Mucosa of stomach (tissue), 1 donor: ENCODE measurements at regions not wholly inside any gene's neighbourhood (a gene's known extent, or its start where the extent isn't known, plus 50 kb on each side); places are given as distances from the start of the nearest gene placed in this dataset.

ENCODE experiments used
- H3K27me3 ChIP-seq: one replicate; pipeline ENCODE4 v1.7.0; 2013; ENCODE audit warnings: mild to moderate bottlenecking, low read length; ENCODE audit not compliant: control insufficient read depth, insufficient read depth
- H3K36me3 ChIP-seq: one replicate; pipeline ENCODE4 v1.7.0; 2013; ENCODE audit warnings: low read length; ENCODE audit not compliant: control insufficient read depth, insufficient read depth
- H3K4me1 ChIP-seq: one replicate; pipeline ENCODE4 v1.7.0; 2013; ENCODE audit warnings: mild to moderate bottlenecking, low read length; ENCODE audit not compliant: control insufficient read depth, insufficient read depth
- H3K4me3 ChIP-seq: one replicate; pipeline ENCODE4 v1.7.0; 2013; ENCODE audit warnings: low read length
- H3K9ac ChIP-seq: one replicate; pipeline ENCODE4 v1.7.0; 2013; ENCODE audit warnings: mild to moderate bottlenecking, low read length, moderate library complexity
- H3K9me3 ChIP-seq: one replicate; pipeline ENCODE4 v1.7.0; 2013; ENCODE audit warnings: mild to moderate bottlenecking, low read length, moderate library complexity; ENCODE audit not compliant: control insufficient read depth
- donor health status: Pancreatic carcinoma.

- H3K4me1 ChIP-seq: no peaks in the 10 kb centered on the region
- no peak overlapping the region for H3K9ac ChIP-seq
- no peaks in the 10 kb centered on the region for H3K36me3 ChIP-seq
- H3K27me3 ChIP-seq: no peaks in the 10 kb centered on the region
- H3K4me3 ChIP-seq: no peak overlapping the region
- H3K9me3 ChIP-seq: no peaks in the 10 kb centered on the region
Observed at GRCh38 chr13:107222597-107222996, 654.7 kb upstream of the ARGLU1 start.

- no peaks in the 10 kb centered on the region for H3K27me3 ChIP-seq
- H3K4me3 ChIP-seq: no peak overlapping the region
- H3K4me1 ChIP-seq: no peaks in the 10 kb centered on the region
- no peaks in the 10 kb centered on the region for H3K9me3 ChIP-seq
- H3K9ac ChIP-seq: no peak overlapping the region
- no peaks in the 10 kb centered on the region for H3K36me3 ChIP-seq
Observed at GRCh38 chr13:107220245-107220644, 652.3 kb upstream of the ARGLU1 start.

DNA sequence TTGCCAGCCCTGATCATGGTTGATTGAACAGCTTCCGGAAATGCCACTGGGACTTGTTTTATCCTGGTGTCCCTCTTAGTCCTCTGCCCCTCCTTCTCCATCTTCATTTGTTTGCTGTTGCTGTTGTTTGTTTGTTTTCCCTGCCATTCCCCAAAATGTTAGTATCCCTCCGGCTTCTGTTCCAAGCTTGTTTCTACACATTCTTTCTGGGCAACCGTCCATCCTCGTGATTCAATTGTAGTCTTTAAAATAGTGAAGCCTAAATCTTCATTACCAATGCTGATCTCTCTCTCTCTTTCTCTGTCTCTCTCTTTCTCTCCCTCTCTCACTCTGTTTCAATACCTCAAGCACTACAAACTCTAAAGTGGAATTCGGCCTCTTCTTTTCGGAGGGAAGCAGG is 649.3 kb upstream of the ARGLU1 start:
- H3K9ac ChIP-seq: no peak overlapping the region
- H3K4me3 ChIP-seq: no peak overlapping the region
- no peaks in the 10 kb centered on the region for H3K36me3 ChIP-seq
- H3K4me1 ChIP-seq: no peaks in the 10 kb centered on the region
- H3K9me3 ChIP-seq: no peaks in the 10 kb centered on the region
- no peaks in the 10 kb centered on the region for H3K27me3 ChIP-seq

DNA sequence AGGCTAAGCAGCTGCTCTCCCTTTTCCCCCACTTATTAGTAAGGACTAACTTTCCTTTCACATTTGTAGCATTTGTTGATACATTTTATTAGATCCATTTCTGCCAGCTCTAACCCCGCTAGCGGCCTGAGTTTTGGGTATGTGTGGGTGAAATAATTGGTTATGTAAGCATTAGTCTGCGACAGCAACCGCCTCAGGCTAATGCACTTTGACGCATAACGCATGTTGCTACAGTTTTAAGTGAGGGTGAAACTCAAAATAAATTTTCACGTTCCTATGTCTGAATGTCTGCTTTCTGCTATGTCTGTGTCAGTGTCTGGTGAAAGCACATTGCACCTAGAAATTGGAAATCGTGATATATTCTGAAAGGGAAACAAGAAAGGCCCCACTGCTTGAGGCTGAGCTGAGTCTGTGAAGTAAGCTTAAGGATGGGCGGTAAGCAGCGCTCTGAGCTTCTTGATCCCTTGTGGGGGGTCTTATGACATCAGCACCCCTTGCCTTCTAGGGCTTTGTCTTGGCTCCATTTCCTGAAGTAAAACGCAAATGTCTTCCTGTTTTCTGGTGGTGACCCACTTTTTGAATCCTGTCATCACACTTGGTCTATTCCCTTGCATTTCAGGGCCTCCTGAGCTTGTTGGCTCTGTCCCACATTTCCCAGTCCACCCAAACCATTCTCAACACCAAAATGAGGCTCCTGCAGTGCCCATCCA is 648.3 kb upstream of the ARGLU1 start:
- Histone ChIP-seq H3K27me3 (no peaks in the 10 kb centered on the region), H3K4me1 (no peaks in the 10 kb centered on the region), H3K9ac (no peak overlapping the region), H3K36me3 (no peaks in the 10 kb centered on the region), H3K9me3 (no peaks in the 10 kb centered on the region), H3K4me3 (no peak overlapping the region)

DNA sequence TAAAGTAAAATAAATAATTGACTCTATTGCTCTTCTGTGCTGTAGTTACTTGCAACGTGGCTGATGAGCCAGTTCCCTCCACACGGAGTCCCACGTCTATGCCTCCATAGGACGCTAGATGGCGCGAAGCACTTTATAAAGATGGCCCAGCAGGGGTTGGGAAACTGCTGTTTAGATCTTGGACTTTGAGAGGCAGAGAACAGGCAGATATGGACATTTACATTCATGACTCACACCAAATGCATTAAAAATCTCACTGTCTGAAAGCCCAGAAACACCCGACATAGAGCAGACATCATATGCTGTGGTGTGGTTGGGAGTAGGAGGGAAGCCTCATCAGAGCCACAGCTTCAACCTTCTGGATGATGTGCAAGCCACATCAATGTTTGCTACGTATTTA is 643.1 kb upstream of the ARGLU1 start:
- Histone ChIP-seq H3K27me3 (no peaks in the 10 kb centered on the region), H3K9me3 (no peaks in the 10 kb centered on the region), H3K4me3 (no peak overlapping the region), H3K36me3 (no peaks in the 10 kb centered on the region), H3K9ac (no peak overlapping the region), H3K4me1 (no peaks in the 10 kb centered on the region)

DNA sequence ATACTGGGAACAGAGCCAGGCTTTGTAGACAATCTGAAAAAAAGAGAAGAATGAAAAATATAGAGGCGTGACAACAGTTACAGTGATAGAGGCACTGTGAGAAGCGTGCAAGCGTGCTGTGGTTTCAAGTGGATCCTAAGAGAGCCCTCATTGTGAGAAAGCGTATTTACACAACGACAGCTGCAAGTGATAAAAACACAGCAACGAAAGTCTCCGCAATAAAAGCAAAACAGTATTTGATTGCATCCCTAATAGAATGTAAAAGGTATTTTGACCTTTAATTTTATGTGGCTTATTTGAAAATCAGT is 642.7 kb upstream of the ARGLU1 start:
- Histone ChIP-seq H3K4me1 (no peaks in the 10 kb centered on the region), H3K4me3 (no peak overlapping the region), H3K9me3 (no peaks in the 10 kb centered on the region), H3K9ac (no peak overlapping the region), H3K27me3 (no peaks in the 10 kb centered on the region), H3K36me3 (no peaks in the 10 kb centered on the region)

- Histone ChIP-seq H3K27me3 (no peaks in the 10 kb centered on the region), H3K36me3 (no peaks in the 10 kb centered on the region), H3K4me1 (no peaks in the 10 kb centered on the region), H3K9me3 (no peaks in the 10 kb centered on the region), H3K4me3 (no peak overlapping the region), H3K9ac (no peak overlapping the region)
Observed at GRCh38 chr13:107209824-107210722, 642.1 kb upstream of the ARGLU1 start.

- Histone ChIP-seq H3K9ac (no peak overlapping the region), H3K36me3 (no peaks in the 10 kb centered on the region), H3K27me3 (no peaks in the 10 kb centered on the region), H3K9me3 (no peaks in the 10 kb centered on the region), H3K4me1 (no peaks in the 10 kb centered on the region), H3K4me3 (no peak overlapping the region)
Observed at GRCh38 chr13:107208889-107209288, 641.0 kb upstream of the ARGLU1 start.

GRCh38 chr13:107205318-107206104 is 637.6 kb upstream of the ARGLU1 start:
- Histone ChIP-seq H3K27me3 (no peaks in the 10 kb centered on the region), H3K4me3 (no peak overlapping the region), H3K9me3 (no peaks in the 10 kb centered on the region), H3K9ac (no peak overlapping the region), H3K36me3 (no peaks in the 10 kb centered on the region), H3K4me1 (no peaks in the 10 kb centered on the region)

DNA sequence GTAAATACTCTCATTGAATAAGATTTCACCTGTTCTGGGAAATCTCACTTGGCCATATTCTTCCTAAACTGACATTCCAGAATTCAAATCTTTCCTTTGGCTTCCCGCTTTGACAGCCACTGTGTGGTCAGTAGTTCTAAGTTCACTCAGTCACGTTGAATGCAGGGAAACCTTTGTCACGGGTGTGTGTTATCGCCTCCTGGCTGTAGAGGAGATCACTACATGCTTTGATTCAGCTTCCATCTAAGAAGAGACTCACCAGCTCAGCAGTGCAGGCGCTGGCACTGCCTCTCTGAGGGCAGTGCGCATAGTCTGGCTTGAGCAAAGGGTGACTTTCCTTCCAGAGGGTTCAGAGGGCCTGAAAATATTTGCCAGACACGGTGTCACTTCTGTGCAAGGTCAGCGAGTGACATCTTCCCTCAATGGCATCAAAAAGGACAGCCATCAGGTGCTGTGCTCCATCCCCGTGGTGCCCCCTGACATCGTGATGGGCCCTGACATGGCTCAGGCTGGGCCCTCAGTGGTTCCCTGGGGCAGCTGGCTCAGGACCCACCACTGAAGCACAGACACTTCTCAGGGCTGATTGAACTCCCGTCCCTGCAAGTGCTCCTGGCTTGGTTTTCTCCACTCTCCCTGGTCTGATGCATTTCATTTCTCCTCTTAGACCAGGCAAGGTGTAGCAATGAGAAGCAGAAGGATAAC is 635.4 kb upstream of the ARGLU1 start:
- no peaks in the 10 kb centered on the region for H3K4me1 ChIP-seq
- no peaks in the 10 kb centered on the region for H3K27me3 ChIP-seq
- H3K4me3 ChIP-seq: no peak overlapping the region
- no peaks in the 10 kb centered on the region for H3K36me3 ChIP-seq
- no peak overlapping the region for H3K9ac ChIP-seq
- H3K9me3 ChIP-seq: no peaks in the 10 kb centered on the region

DNA sequence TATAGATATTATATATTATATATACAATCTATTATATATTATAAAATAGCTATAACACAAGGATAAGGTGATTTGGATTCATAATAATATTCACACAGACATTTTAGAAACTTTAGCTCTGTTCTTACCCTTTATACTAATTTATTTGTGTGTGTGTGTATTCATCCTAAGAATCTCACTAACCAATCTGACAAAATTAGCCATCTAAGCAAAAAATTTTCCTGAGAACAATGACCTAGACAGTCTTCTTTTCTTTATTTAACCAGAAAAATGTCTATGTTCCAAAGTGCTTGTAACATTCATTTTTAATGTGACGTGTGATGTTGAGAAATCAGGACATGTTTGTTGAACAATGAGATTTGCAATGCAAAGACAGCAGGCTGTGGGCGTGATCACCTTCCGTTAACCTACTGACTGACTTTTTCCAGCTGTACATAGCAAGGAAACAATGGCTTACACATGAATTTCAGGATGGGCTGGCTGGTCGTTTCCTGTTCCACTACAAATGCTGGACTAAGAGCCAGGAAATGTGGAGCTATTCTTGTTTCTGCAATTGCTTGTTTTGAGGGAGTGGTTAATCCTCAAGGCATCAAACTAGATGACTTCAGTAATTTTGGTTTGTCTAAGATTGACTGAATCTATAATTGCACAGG is 634.6 kb upstream of the ARGLU1 start:
- Histone ChIP-seq H3K4me3 (no peak overlapping the region), H3K9ac (no peak overlapping the region)

More for the DNA sequence above, 634.6 kb upstream of the ARGLU1 start:
- H3K9me3 ChIP-seq: no peaks in the 10 kb centered on the region
- no peaks in the 10 kb centered on the region for H3K36me3 ChIP-seq
- no peaks in the 10 kb centered on the region for H3K27me3 ChIP-seq
- H3K4me1 ChIP-seq: no peaks in the 10 kb centered on the region
